ENCODE measurements at regions not wholly inside any gene's neighbourhood (a gene's known extent, or its start where the extent isn't known, plus 50 kb on each side); places are given as distances from the start of the nearest gene placed in this dataset.

GRCh38 chr2:74078466-74078865, 69.2 kb downstream of the BOLA3 start:
- peaks cover 6% of the 10 kb centered on the region for H3K4me1 ChIP-seq (ENCODE audit: control insufficient read depth, extremely low read depth, insufficient read depth, low read length)
- no peaks in the 10 kb centered on the region for H3K9me3 ChIP-seq (ENCODE audit: control insufficient read depth, low read depth, low read length)
- FAIRE-seq (no peak), DNase-seq (ENCODE audit: low read depth, low spot score) (no peak)
- TF ChIP-seq CTCF (optimal IDR thresholded peaks at IDR 0.05 in 1 of 3, IDR thresholded peaks at IDR 0.05 in 1 of 3, conservative IDR thresholded peaks at IDR 0.05 in 1 of 3; ENCODE audit: extremely low read depth in 1 of 3, insufficient read depth in 2 of 3, low read length in 3 of 3) (no peak), EZH2 (IDR thresholded peaks at IDR 0.05; ENCODE audit: low read length) (no peak)
- H2AFZ ChIP-seq (ENCODE audit: control insufficient read depth, low read length), result no peak overlapping the region
- H3K4me3 ChIP-seq (ENCODE audit: control insufficient read depth in 2 of 3, extremely low read depth in 1 of 3, insufficient read depth in 2 of 3, low read depth in 1 of 3, low read length in 3 of 3), result no peak overlapping the region
- peaks cover 5% of the 10 kb centered on the region for H3K9me1 ChIP-seq (ENCODE audit: control insufficient read depth, extremely low read depth, insufficient read depth, low read length)
- H3K27ac ChIP-seq (ENCODE audit: control insufficient read depth, insufficient read depth, low read length), result no peak overlapping the region
- dilution Hi-C loops (cut with MboI; ENCODE audit: extremely low pct_ligation_motif_present, low sequenced_read_pairs), result no loop called here
- no peak overlapping the region for H3K4me2 ChIP-seq (ENCODE audit: control insufficient read depth, extremely low read depth, insufficient read depth, low read depth, low read length)
- peaks cover 9 to 29% of the 10 kb centered on the region in 2 experiments for H3K36me3 ChIP-seq (ENCODE audit: control insufficient read depth in 2 of 2, extremely low read depth in 1 of 2, insufficient read depth in 2 of 2, low read length in 2 of 2)
- H3K27me3 ChIP-seq (ENCODE audit: control insufficient read depth, extremely low read depth, insufficient read depth, low read length), result no peaks in the 10 kb centered on the region
- H3K9ac ChIP-seq (ENCODE audit: control insufficient read depth, extremely low read depth, insufficient read depth, low read length), result no peak overlapping the region
- H4K20me1 ChIP-seq (ENCODE audit: control insufficient read depth, extremely low read depth, insufficient read depth, low read length), result peaks cover 3% of the 10 kb centered on the region
- H3K79me2 ChIP-seq (ENCODE audit: control insufficient read depth, insufficient read depth, low read length), result peaks cover 4% of the 10 kb centered on the region

GRCh38 chr2:74079522-74080341, 68.0 kb downstream of the BOLA3 start:
- Histone ChIP-seq H3K4me1 (ENCODE audit: control insufficient read depth, extremely low read depth, insufficient read depth, low read length) (peaks cover 6% of the 10 kb centered on the region), H3K9me1 (ENCODE audit: control insufficient read depth, extremely low read depth, insufficient read depth, low read length) (peaks cover 5% of the 10 kb centered on the region), H3K4me3 (ENCODE audit: control insufficient read depth in 2 of 3, extremely low read depth in 1 of 3, insufficient read depth in 2 of 3, low read depth in 1 of 3, low read length in 3 of 3) (no peak overlapping the region), H3K4me2 (ENCODE audit: control insufficient read depth, extremely low read depth, insufficient read depth, low read depth, low read length) (no peak overlapping the region), H4K20me1 (ENCODE audit: control insufficient read depth, extremely low read depth, insufficient read depth, low read length) (peaks cover 3% of the 10 kb centered on the region), H3K27ac (ENCODE audit: control insufficient read depth, insufficient read depth, low read length) (no peak overlapping the region), H3K79me2 (ENCODE audit: control insufficient read depth, insufficient read depth, low read length) (peaks cover 2% of the 10 kb centered on the region), H3K9ac (ENCODE audit: control insufficient read depth, extremely low read depth, insufficient read depth, low read length) (no peak overlapping the region), H3K36me3 (ENCODE audit: control insufficient read depth in 2 of 2, extremely low read depth in 1 of 2, insufficient read depth in 2 of 2, low read length in 2 of 2) (peaks cover 9 to 22% of the 10 kb centered on the region in 2 experiments), H2AFZ (ENCODE audit: control insufficient read depth, low read length) (no peak overlapping the region), H3K27me3 (ENCODE audit: control insufficient read depth, extremely low read depth, insufficient read depth, low read length) (no peaks in the 10 kb centered on the region), H3K9me3 (ENCODE audit: control insufficient read depth, low read depth, low read length) (no peaks in the 10 kb centered on the region)
- dilution Hi-C loops (cut with MboI; ENCODE audit: extremely low pct_ligation_motif_present, low sequenced_read_pairs), result no loop called here
- TF ChIP-seq EZH2 (IDR thresholded peaks at IDR 0.05; ENCODE audit: low read length) (no peak), CTCF (optimal IDR thresholded peaks at IDR 0.05 in 1 of 3, IDR thresholded peaks at IDR 0.05 in 1 of 3, conservative IDR thresholded peaks at IDR 0.05 in 1 of 3; ENCODE audit: extremely low read depth in 1 of 3, insufficient read depth in 2 of 3, low read length in 3 of 3) (no peak)
- DNase-seq (ENCODE audit: low read depth, low spot score) (no peak), FAIRE-seq (no peak)
